ENCODE measurements at regions not wholly inside any gene's neighbourhood (a gene's known extent, or its start where the extent isn't known, plus 50 kb on each side); places are given as distances from the start of the nearest gene placed in this dataset.

DNA sequence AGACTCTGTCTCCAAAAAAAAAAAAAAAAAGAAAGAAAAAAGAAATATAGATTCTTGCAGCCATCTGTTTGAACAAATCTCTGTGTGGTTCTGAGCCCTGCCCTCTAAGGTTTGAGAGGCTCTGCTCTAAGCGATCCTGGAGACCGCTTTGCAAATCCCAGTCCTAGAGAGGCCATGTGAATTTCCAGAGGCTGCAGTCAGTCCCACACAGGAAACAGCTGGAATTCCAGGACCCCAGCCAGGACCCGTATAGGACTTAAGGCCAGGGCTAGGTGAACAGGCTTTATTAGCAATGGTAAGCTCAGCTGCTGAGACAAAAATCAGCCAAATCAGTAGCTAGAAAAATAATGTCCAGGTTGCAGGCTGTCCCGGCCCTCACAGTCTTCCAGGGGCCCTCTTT is 154.8 kb downstream of the RPS24 start:
- Histone ChIP-seq H3K4me3 (ENCODE audit: low read depth, low read length, poor library complexity, severe bottlenecking) (no peak overlapping the region), H3K27ac (ENCODE audit: low read depth, low read length, poor library complexity, severe bottlenecking) (no peak overlapping the region), H3K4me1 (ENCODE audit: insufficient read depth, low read length, poor library complexity, severe bottlenecking) (no peaks in the 10 kb centered on the region), H3K27me3 (replicated peaks; ENCODE audit: insufficient read depth, low read depth, low read length, poor library complexity) (no peaks in the 10 kb centered on the region), H3K9me3 (ENCODE audit: low read depth, low read length, poor library complexity, severe bottlenecking) (no peaks in the 10 kb centered on the region), H3K36me3 (ENCODE audit: insufficient read depth, low read length, poor library complexity, severe bottlenecking) (no peaks in the 10 kb centered on the region)
- TF ChIP-seq EZH2 (IDR thresholded peaks at IDR 0.05; ENCODE audit: borderline replicate concordance, low read depth, low read length, poor library complexity, severe bottlenecking) = no peak
- no peak for TF ChIP-seq CTCF (conservative IDR thresholded peaks at IDR 0.05; ENCODE audit: low read depth, low read length)
- intact Hi-C loops (cut with micrococcal nuclease; ENCODE audit: unreplicated experiment) = no loop called here
- no peak for DNase-seq (ENCODE audit: low spot score)
- CTCF ChIA-PET = no interaction called here
- BruUV-seq (replicated peaks) = no TSS peak
- POLR2A ChIA-PET (ENCODE audit: low non-redundant PET) = no interaction called here

DNA sequence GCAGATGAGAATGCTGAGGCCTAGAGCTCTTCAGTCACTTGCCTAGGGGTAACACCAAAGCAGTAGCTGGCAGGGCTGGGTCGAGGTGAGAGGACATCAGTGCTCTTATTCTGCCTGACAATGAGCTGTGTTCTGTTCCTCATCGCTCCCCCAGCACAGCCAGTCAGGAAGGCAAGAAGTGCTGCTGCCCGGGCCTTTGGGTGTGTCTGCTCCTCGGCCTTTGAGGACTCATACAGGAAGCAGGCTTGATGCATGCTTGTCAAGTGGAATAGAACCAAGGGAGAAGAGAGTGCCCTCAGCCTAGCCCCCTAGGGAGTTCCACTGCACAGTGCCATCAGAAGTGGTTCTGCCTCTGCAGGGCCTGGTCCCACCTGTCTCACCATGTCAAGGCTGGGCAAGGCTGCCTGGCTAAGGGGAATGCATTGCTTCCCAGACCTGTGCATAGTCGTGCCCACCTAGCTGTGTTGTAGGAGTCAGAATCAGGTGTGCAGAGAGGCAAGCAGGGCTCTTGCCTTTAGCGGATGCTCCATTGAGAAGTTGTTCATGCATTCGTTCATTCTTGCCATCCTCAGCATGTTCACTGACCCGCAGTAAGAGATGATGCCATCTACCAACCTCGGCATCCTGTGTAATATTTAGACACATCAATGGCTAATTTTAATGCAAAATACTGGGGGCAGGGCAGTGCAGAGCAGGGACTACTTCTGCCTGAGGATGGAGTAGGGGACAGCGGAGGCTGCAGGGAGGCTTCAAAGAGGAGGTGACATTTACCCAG is 156.6 kb downstream of the RPS24 start:
- Histone ChIP-seq H3K36me3 (ENCODE audit: insufficient read depth, low read length, poor library complexity, severe bottlenecking) (no peaks in the 10 kb centered on the region), H3K9me3 (ENCODE audit: low read depth, low read length, poor library complexity, severe bottlenecking) (no peaks in the 10 kb centered on the region), H3K27ac (ENCODE audit: low read depth, low read length, poor library complexity, severe bottlenecking) (no peak overlapping the region), H3K4me3 (ENCODE audit: low read depth, low read length, poor library complexity, severe bottlenecking) (no peak overlapping the region), H3K27me3 (replicated peaks; ENCODE audit: insufficient read depth, low read depth, low read length, poor library complexity) (no peaks in the 10 kb centered on the region), H3K4me1 (ENCODE audit: insufficient read depth, low read length, poor library complexity, severe bottlenecking) (peaks cover 5% of the 10 kb centered on the region)
- no TSS peak for BruUV-seq (replicated peaks)
- TF ChIP-seq CTCF (conservative IDR thresholded peaks at IDR 0.05; ENCODE audit: low read depth, low read length) = no peak
- no peak for TF ChIP-seq EZH2 (IDR thresholded peaks at IDR 0.05; ENCODE audit: borderline replicate concordance, low read depth, low read length, poor library complexity, severe bottlenecking)
- CTCF ChIA-PET = no interaction called here
- POLR2A ChIA-PET (ENCODE audit: low non-redundant PET) = no interaction called here
- no peak for DNase-seq (ENCODE audit: low spot score)
- intact Hi-C loops (cut with micrococcal nuclease; ENCODE audit: unreplicated experiment) = no loop called here

- no peaks in the 10 kb centered on the region for H3K9me3 ChIP-seq (ENCODE audit: low read depth, low read length, poor library complexity, severe bottlenecking)
- no peak for DNase-seq (ENCODE audit: low spot score)
- H3K4me1 ChIP-seq (ENCODE audit: insufficient read depth, low read length, poor library complexity, severe bottlenecking) = peaks cover 5% of the 10 kb centered on the region
- no peak for TF ChIP-seq CTCF (conservative IDR thresholded peaks at IDR 0.05; ENCODE audit: low read depth, low read length)
- intact Hi-C loops (cut with micrococcal nuclease; ENCODE audit: unreplicated experiment) = no loop called here
- H3K36me3 ChIP-seq (ENCODE audit: insufficient read depth, low read length, poor library complexity, severe bottlenecking) = no peaks in the 10 kb centered on the region
- H3K4me3 ChIP-seq (ENCODE audit: low read depth, low read length, poor library complexity, severe bottlenecking) = no peak overlapping the region
- no peaks in the 10 kb centered on the region for H3K27me3 ChIP-seq (replicated peaks; ENCODE audit: insufficient read depth, low read depth, low read length, poor library complexity)
- no peak overlapping the region for H3K27ac ChIP-seq (ENCODE audit: low read depth, low read length, poor library complexity, severe bottlenecking)
- POLR2A ChIA-PET (ENCODE audit: low non-redundant PET) = no interaction called here
- CTCF ChIA-PET = no interaction called here
- no TSS peak for BruUV-seq (replicated peaks)
Observed at GRCh38 chr10:78191301-78191700, 157.6 kb downstream of the RPS24 start.
